ENCODE measurements at regions not wholly inside any gene's neighbourhood (a gene's known extent, or its start where the extent isn't known, plus 50 kb on each side); places are given as distances from the start of the nearest gene placed in this dataset.

- H3K27me3 ChIP-seq (ENCODE audit: control insufficient read depth, insufficient read depth, low read length): no peaks in the 10 kb centered on the region
- H3K9ac ChIP-seq (ENCODE audit: low read length in 3 of 3): no peak overlapping the region
- H3K4me1 ChIP-seq (ENCODE audit: control insufficient read depth in 2 of 3, insufficient read depth in 2 of 3, low read depth in 1 of 3, low read length in 3 of 3): no peaks in the 10 kb centered on the region
- intact Hi-C loops (cut with DNase I): no loop called here
- no peaks in the 10 kb centered on the region for H3K9me3 ChIP-seq (ENCODE audit: control insufficient read depth in 2 of 3, insufficient read depth in 1 of 3, low read length in 3 of 3)
- no peaks in the 10 kb centered on the region for H3K36me3 ChIP-seq (ENCODE audit: control insufficient read depth in 2 of 3, insufficient read depth in 3 of 3, low read length in 3 of 3)
- FAIRE-seq: no peak
- TF ChIP-seq CTCF (IDR thresholded peaks at IDR 0.05; ENCODE audit: borderline replicate concordance, extremely low read depth, insufficient read depth): no peak
- H3K27ac ChIP-seq (ENCODE audit: low read depth in 2 of 2, low read length in 2 of 2): no peak overlapping the region
- no peak overlapping the region for H3K4me3 ChIP-seq (ENCODE audit: low read length in 3 of 3)
- DNase-seq: peak in 4 of 5 donors; percentile 74 to 94 (median 88)
Observed at GRCh38 chr10:109450702-109451101, 472.6 kb downstream of the XPNPEP1 start.

- intact Hi-C loops (cut with DNase I): no loop called here
- no peaks in the 10 kb centered on the region for H3K27me3 ChIP-seq (ENCODE audit: control insufficient read depth, insufficient read depth, low read length)
- no peak for FAIRE-seq
Observed at GRCh38 chr10:109433434-109433833, 489.9 kb downstream of the XPNPEP1 start.

GRCh38 chr10:109432281-109432680 lies 491.0 kb downstream of the XPNPEP1 start:
- no peak for TF ChIP-seq CTCF (IDR thresholded peaks at IDR 0.05; ENCODE audit: borderline replicate concordance, extremely low read depth, insufficient read depth)
- intact Hi-C loops (cut with DNase I): no loop called here

More at GRCh38 chr10:109433434-109433833, 489.9 kb downstream of the XPNPEP1 start:
- Histone ChIP-seq H3K4me1 (ENCODE audit: control insufficient read depth in 2 of 3, insufficient read depth in 2 of 3, low read depth in 1 of 3, low read length in 3 of 3) (no peaks in the 10 kb centered on the region), H3K27ac (ENCODE audit: low read depth in 2 of 2, low read length in 2 of 2) (no peak overlapping the region), H3K4me3 (ENCODE audit: low read length in 3 of 3) (no peak overlapping the region), H3K36me3 (ENCODE audit: control insufficient read depth in 2 of 3, insufficient read depth in 3 of 3, low read length in 3 of 3) (no peaks in the 10 kb centered on the region), H3K9me3 (ENCODE audit: control insufficient read depth in 2 of 3, insufficient read depth in 1 of 3, low read length in 3 of 3) (no peaks in the 10 kb centered on the region), H3K9ac (ENCODE audit: low read length in 3 of 3) (no peak overlapping the region)
- DNase-seq: no peak
- no peak for TF ChIP-seq CTCF (IDR thresholded peaks at IDR 0.05; ENCODE audit: borderline replicate concordance, extremely low read depth, insufficient read depth)

GRCh38 chr10:109430799-109431198 lies 492.5 kb downstream of the XPNPEP1 start:
- H3K27ac ChIP-seq (ENCODE audit: low read depth in 2 of 2, low read length in 2 of 2): no peak overlapping the region
- H3K9me3 ChIP-seq (ENCODE audit: control insufficient read depth in 2 of 3, insufficient read depth in 1 of 3, low read length in 3 of 3): no peaks in the 10 kb centered on the region
- H3K4me1 ChIP-seq (ENCODE audit: control insufficient read depth in 2 of 3, insufficient read depth in 2 of 3, low read depth in 1 of 3, low read length in 3 of 3): no peaks in the 10 kb centered on the region
- H3K9ac ChIP-seq (ENCODE audit: low read length in 3 of 3): no peak overlapping the region
- no peaks in the 10 kb centered on the region for H3K36me3 ChIP-seq (ENCODE audit: control insufficient read depth in 2 of 3, insufficient read depth in 3 of 3, low read length in 3 of 3)
- no peak for TF ChIP-seq CTCF (IDR thresholded peaks at IDR 0.05; ENCODE audit: borderline replicate concordance, extremely low read depth, insufficient read depth)
- H3K27me3 ChIP-seq (ENCODE audit: control insufficient read depth, insufficient read depth, low read length): no peaks in the 10 kb centered on the region
- no peak for FAIRE-seq
- DNase-seq: no peak
- intact Hi-C loops (cut with DNase I): no loop called here
- H3K4me3 ChIP-seq (ENCODE audit: low read length in 3 of 3): no peak overlapping the region

More at GRCh38 chr10:109432281-109432680, 491.0 kb downstream of the XPNPEP1 start:
- H3K9me3 ChIP-seq (ENCODE audit: control insufficient read depth in 2 of 3, insufficient read depth in 1 of 3, low read length in 3 of 3): no peaks in the 10 kb centered on the region
- H3K27ac ChIP-seq (ENCODE audit: low read depth in 2 of 2, low read length in 2 of 2): no peak overlapping the region
- no peak for FAIRE-seq
- H3K27me3 ChIP-seq (ENCODE audit: control insufficient read depth, insufficient read depth, low read length): no peaks in the 10 kb centered on the region
- no peak overlapping the region for H3K4me3 ChIP-seq (ENCODE audit: low read length in 3 of 3)
- no peak overlapping the region for H3K9ac ChIP-seq (ENCODE audit: low read length in 3 of 3)
- no peaks in the 10 kb centered on the region for H3K4me1 ChIP-seq (ENCODE audit: control insufficient read depth in 2 of 3, insufficient read depth in 2 of 3, low read depth in 1 of 3, low read length in 3 of 3)
- no peaks in the 10 kb centered on the region for H3K36me3 ChIP-seq (ENCODE audit: control insufficient read depth in 2 of 3, insufficient read depth in 3 of 3, low read length in 3 of 3)
- DNase-seq: no peak

Measured in kidney (tissue), 13 donors.